LNCAP (cell line): ENCODE measurements at regions not wholly inside any gene's neighbourhood (a gene's known extent, or its start where the extent isn't known, plus 50 kb on each side); places are given as distances from the start of the nearest gene placed in this dataset.

ENCODE experiments used
- TF ChIP-seq, protein P1 (sequence below): fragments of 450-650 bp; IDR thresholded peaks from 2 replicates; pipeline ENCODE4 v1.5.1; 2017; ENCODE audit warnings: mild to moderate bottlenecking

DNA sequence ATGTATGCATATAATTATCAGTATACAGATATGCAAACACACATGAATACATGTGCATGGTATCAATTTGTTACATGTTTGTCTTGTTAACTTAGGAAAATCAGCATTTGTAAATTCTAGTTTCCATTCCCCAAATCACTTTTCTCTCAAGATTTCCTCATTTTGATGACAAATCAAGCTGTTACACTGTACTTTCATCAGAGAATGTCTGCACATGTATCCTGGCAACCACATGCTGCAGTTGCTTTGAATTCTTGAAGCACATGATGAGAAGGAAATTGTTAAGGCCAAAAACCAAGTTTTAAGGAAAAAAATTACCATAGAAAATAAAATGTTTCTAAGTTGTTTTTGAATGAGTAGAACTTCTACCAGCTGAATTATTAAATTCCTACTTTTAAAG, 1834.5 kb downstream of the EFNA5 start:
- TF ChIP-seq, protein P1, sequence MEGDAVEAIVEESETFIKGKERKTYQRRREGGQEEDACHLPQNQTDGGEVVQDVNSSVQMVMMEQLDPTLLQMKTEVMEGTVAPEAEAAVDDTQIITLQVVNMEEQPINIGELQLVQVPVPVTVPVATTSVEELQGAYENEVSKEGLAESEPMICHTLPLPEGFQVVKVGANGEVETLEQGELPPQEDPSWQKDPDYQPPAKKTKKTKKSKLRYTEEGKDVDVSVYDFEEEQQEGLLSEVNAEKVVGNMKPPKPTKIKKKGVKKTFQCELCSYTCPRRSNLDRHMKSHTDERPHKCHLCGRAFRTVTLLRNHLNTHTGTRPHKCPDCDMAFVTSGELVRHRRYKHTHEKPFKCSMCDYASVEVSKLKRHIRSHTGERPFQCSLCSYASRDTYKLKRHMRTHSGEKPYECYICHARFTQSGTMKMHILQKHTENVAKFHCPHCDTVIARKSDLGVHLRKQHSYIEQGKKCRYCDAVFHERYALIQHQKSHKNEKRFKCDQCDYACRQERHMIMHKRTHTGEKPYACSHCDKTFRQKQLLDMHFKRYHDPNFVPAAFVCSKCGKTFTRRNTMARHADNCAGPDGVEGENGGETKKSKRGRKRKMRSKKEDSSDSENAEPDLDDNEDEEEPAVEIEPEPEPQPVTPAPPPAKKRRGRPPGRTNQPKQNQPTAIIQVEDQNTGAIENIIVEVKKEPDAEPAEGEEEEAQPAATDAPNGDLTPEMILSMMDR = no peak

DNA sequence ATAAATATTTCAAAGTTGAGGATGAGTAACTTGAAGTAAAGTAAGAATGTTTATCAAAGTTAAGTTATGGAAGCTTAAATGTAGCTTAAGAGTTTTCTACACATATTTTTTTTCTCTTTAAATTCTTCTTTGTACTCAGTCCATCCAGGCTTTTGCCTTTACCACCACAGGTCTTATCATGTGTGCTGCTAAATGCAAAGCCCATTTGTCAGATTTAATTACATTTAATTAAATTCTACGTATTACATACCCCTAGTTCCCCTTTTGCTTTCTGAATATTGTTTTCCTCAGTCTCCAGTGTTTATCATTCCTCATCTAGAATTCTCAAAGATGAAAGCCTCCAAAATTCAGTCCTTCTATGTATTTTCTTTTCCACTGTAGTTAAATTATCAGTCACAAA, 1841.9 kb downstream of the EFNA5 start:
- TF ChIP-seq, protein P1 = no peak

DNA sequence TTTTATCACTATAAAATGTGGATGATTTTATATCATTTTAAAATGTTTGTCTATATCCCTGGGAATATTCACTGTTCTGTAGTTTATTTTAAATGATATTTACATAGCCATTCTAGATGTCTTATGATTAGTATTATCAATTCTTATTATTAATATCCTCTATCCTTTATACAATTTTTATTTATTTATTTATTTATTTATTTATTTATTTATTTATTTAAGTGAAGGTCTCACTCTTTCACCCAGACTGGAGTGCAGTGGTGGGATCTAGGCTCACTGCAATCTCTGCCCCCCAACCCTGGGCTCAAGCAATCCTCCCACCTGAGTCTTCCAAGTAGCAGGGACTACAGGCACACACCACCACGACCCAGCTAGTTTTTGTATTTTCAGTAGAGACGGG, 1848.9 kb downstream of the EFNA5 start:
- TF ChIP-seq, protein P1 = no peak

DNA sequence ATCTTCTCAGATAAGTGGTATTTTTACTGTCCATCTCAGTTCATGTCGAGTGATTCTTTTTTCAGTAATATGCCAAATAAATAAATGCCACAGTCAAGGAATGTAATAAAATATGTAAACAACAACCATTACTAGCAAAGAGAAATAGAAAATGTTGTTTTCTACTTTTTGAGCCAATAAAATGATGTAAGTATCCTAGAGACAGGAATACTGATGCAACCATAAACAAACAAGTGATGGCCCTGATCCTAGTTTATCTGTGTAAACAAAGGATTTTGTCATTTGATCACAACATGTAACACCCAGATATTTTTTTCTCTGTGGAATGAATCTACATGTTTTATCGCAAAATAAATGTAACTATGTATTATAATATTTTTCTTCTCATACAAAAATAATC, 1852.8 kb downstream of the EFNA5 start:
- TF ChIP-seq, protein P1 = no peak

DNA sequence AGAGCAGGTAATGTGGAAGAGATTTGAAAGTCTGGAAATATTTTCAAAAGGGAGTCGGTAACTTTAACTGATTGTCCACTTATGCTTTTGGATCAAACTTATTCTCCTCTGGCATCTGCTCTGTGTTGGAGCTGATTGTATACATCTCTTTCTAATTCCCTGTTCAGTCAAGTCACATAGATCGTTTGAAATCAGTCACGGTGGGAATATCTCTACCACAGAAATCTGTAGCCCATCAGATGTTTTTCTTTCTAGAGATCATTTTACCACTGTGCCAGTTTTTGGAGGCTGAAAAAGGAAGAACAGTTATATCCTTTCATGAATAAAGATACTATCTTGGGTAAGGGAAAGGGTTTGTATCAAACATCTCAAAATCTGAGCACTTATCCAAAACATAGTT, 1853.3 kb downstream of the EFNA5 start:
- TF ChIP-seq, protein P1 = no peak

DNA sequence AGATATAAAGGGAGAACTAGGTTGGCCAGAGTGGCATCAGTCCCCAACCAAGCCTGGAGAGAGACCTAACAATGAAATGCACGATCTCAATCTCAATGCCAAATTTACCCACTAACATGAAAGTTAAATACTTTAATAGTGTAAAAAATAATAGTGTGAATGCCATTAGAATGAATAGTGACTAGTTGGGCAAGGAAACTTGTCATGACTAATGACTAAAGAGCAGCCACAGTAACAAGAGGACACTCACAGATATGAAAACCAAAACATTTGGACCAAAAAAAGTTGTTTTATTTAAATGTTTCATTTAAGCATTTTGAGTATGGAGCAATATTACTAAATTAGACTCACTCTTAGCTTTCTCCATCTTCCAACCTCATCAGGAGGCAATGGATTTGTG, 1853.8 kb downstream of the EFNA5 start:
- TF ChIP-seq, protein P1 = no peak

DNA sequence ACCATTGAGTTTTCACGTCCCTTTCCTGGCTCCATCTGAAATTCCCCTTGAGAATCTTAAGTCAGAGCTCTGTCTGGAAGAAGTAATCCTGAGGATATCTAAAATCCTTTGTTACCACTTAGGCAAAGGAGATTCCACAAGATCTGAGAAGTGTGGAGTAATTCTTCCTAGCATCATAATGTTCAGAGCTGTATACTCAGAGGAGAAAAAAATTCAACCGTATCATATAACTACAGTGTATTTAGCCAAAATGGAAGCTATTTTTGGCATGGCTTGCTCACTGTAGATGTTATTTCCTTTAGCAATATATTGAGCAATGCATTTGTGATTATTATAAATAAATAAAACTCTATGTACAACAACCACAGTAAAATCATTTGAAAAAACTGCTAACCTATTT, 1858.4 kb downstream of the EFNA5 start:
- TF ChIP-seq, protein P1 = no peak

DNA sequence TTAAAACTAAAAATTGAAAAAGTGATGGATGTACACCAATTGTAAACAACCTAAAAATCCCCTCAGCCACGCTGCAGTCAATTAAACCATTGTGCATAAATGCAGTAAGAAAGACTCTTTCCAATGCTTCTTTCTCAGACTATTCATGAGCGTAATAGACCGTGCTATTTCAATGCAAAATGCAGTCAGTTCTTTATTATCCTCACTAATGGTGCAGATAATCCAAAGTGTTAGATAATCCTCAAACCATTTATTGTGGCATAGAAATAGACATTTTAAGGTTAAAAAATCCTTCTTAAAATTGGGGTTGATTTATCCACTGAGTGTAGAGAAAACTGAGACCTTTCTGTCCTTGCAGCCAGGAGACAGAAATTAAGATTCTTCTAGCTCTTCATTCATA, 1862.8 kb downstream of the EFNA5 start:
- TF ChIP-seq, protein P1 = no peak
